ENCODE measurements at regions not wholly inside any gene's neighbourhood (a gene's known extent, or its start where the extent isn't known, plus 50 kb on each side); places are given as distances from the start of the nearest gene placed in this dataset.

DNA sequence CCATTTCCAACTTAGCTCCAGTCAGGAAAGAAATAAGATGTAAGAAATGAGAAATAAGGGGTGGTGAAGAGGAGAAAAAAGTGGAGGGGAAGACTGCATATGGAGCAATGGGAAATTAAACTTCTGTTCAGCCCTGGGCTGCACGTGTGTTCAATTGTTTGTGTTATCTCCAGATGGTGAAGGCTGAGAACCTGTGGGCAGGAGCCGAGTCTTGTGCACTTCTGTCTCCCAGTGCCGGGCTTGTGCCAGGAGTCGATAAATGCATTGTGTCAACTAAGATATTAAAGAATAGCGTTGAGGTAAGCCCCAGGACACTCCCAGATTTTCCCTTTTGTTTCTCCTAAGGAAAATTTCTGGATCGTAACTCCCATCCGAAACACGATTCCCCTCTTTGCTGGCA, 98.2 kb downstream of the PRLHR start:
- H3K4me3 ChIP-seq (ENCODE audit: low read depth, low read length) = no peak overlapping the region
- DNase-seq (ENCODE audit: low read depth) = no peak
- TF ChIP-seq, protein P1, sequence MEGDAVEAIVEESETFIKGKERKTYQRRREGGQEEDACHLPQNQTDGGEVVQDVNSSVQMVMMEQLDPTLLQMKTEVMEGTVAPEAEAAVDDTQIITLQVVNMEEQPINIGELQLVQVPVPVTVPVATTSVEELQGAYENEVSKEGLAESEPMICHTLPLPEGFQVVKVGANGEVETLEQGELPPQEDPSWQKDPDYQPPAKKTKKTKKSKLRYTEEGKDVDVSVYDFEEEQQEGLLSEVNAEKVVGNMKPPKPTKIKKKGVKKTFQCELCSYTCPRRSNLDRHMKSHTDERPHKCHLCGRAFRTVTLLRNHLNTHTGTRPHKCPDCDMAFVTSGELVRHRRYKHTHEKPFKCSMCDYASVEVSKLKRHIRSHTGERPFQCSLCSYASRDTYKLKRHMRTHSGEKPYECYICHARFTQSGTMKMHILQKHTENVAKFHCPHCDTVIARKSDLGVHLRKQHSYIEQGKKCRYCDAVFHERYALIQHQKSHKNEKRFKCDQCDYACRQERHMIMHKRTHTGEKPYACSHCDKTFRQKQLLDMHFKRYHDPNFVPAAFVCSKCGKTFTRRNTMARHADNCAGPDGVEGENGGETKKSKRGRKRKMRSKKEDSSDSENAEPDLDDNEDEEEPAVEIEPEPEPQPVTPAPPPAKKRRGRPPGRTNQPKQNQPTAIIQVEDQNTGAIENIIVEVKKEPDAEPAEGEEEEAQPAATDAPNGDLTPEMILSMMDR (IDR thresholded peaks at IDR 0.05; ENCODE audit: insufficient read depth, low read depth, low read length) = no peak

DNA sequence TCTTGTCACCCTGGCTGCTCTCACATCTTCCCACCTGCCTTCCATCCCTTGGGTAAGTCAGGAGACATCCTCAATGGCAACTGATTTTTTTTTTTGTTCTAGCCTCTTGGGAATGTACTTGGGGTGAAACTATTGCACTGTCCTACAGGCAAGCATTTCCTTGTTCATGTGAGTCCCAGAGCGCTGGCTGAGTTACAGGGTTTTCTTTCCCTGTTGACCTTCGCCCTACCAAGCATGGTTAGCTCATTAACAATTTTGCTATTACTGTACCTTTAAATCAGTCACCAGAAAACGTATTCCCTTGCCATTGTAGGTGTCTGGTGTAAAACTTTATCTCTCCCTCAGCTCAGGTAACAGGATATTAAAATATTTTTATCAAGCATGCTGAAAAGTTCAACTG, 98.9 kb downstream of the PRLHR start:
- DNase-seq (ENCODE audit: low read depth) = no peak
- TF ChIP-seq, protein P1 (IDR thresholded peaks at IDR 0.05; ENCODE audit: insufficient read depth, low read depth, low read length) = no peak
- no peak overlapping the region for H3K4me3 ChIP-seq (ENCODE audit: low read depth, low read length)

DNA sequence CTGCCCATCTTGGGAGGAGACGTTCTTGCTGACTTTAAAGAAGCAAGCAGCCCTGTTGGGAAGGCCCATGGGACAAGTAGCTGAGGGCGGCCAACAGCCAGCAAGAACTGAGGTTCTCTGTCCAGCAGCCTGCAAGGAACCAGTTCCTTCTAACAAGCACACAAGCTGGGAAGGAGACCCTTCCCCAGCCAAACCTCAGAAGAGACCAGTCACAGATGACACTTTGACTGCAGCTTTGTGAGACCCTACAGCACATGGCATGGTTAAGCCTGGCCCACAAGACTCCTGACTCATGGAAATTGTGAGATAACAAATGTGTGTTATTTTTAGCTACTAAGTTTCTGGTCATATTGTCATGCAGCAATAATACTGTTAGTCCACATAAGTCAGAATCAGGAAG, 99.9 kb downstream of the PRLHR start:
- TF ChIP-seq, protein P1 (IDR thresholded peaks at IDR 0.05; ENCODE audit: insufficient read depth, low read depth, low read length) = no peak
- H3K4me3 ChIP-seq (ENCODE audit: low read depth, low read length) = no peak overlapping the region
- no peak for DNase-seq (ENCODE audit: low read depth)

DNA sequence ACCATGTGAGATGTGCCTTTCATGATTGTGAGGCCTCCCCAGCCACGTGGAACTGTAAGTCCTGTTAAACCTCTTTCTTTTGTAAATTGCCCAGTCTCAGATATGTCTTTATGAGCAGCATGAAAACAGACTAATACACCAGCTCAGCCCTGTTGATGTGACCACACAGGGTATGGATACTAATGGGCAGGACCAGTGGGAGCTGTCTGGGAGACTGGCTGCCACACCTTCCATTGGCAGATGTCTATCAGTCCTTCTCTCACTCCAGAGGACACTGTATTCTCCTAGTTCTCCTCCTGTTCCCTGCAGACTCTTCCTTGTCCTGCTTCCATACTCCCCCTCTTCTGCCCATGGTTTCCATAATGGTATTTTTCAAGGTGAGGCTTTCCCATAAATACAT, 104.4 kb downstream of the PRLHR start:
- DNase-seq (ENCODE audit: low read depth) = no peak

DNA sequence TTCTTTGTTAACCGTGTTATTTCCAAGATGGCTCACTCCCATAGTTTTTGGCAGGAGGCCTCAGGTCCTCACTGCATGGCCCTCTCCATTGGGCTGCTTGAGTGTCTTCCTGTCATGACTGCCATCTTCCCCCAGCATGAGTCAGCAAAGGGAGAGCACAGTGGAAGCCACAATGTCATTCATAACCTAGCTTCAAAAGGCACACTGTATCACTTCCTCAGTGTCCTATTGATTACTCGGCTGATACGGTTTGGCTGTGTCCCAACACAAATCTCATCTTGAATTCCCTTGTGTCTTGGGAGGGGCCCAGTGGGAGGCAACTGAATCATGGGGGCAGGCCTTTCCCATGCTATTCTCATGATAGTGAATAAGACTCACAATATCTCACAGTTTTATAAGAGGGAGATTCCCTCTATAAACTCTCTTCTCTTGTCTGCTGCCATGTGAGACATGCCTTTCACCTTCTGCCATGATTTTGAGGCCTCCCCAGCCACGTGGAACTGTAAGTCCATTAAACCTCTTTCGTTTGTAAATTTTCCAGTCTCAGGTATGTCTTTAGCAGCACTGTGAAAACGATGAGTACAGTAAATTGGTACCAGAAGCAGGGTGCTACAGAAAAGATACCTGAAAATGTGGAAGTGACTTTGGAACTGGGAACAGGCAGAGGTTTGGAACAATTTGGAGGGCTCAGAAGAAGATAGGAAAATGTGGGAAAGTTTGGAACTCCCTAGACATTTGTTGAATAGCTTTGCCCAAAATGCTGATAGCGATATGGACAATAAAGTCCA, 106.5 kb downstream of the PRLHR start:
- H3K4me3 ChIP-seq (ENCODE audit: low read depth, low read length) = no peak overlapping the region
- TF ChIP-seq, protein P1 (IDR thresholded peaks at IDR 0.05; ENCODE audit: insufficient read depth, low read depth, low read length) = no peak
- no peak for DNase-seq (ENCODE audit: low read depth)

More for the DNA sequence above, 104.4 kb downstream of the PRLHR start:
- H3K4me3 ChIP-seq (ENCODE audit: low read depth, low read length) = no peak overlapping the region
- TF ChIP-seq, protein P1 (IDR thresholded peaks at IDR 0.05; ENCODE audit: insufficient read depth, low read depth, low read length) = no peak

DNA sequence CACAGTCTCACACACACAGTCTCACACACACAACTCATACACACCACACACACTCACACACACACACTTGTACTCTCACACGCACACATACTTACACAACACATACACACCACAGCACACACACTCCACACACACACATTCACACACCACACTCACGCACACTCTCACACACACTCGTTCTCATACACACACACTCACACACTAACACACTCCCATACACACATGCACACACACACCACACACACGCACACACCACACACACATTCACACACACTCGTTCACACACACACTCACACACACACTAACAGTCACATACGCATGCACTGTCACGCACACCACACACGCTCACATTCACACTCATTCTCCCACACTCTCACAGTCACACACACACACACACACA, 109.8 kb downstream of the PRLHR start:
- no peak for DNase-seq (ENCODE audit: low read depth)
- TF ChIP-seq, protein P1 (IDR thresholded peaks at IDR 0.05; ENCODE audit: insufficient read depth, low read depth, low read length) = no peak
- no peak overlapping the region for H3K4me3 ChIP-seq (ENCODE audit: low read depth, low read length)
